Spleen (tissue), 11 donors: ENCODE measurements at regions not wholly inside any gene's neighbourhood (a gene's known extent, or its start where the extent isn't known, plus 50 kb on each side); places are given as distances from the start of the nearest gene placed in this dataset.

Source experiments
- DNase-seq: peaks from one replicate; pipeline ENCODE4 v3.0.0-alpha.2; 2020
- H3K27ac ChIP-seq, 8 donors: fragments of 200-600 bp; sonication (generic) in 7 of 8; 1 replicate in 4 of 8; 2 replicates in 4 of 8; pipeline versions ENCODE4 v1.5.0 to v1.8.0; 2016 to 2021; ENCODE audit warnings: inconsistent platforms in 4 of 8, mild to moderate bottlenecking in 4 of 8, moderate library complexity in 1 of 8
- H3K27me3 ChIP-seq, 7 donors: fragments of 200-600 bp; sonication (generic) in 6 of 7; replicated peaks in 1 of 7; 1 replicate in 4 of 7; 2 replicates in 3 of 7; pipeline versions ENCODE4 v1.5.0 to v1.8.0; 2016 to 2021; ENCODE audit warnings: inconsistent platforms in 3 of 7, mild to moderate bottlenecking in 1 of 7
- H3K36me3 ChIP-seq, 6 donors: fragments of 200-600 bp; sonication (generic) in 5 of 6; 1 replicate in 4 of 6; 2 replicates in 2 of 6; pipeline versions ENCODE4 v1.5.0 to v1.8.0; 2016 to 2021; ENCODE audit warnings: inconsistent platforms in 2 of 6
- H3K4me1 ChIP-seq, 6 donors: fragments of 200-600 bp; sonication (generic) in 5 of 6; 1 replicate in 3 of 6; 2 replicates in 3 of 6; pipeline versions ENCODE4 v1.5.0 to v1.8.0; 2016 to 2021; ENCODE audit warnings: inconsistent platforms in 3 of 6
- H3K4me3 ChIP-seq, 8 donors: fragments of 200-600 bp; sonication (generic) in 7 of 8; 1 replicate in 4 of 8; 2 replicates in 4 of 8; pipeline versions ENCODE4 v1.5.0 to v1.8.0; 2016 to 2021; ENCODE audit warnings: inconsistent platforms in 4 of 8, mild to moderate bottlenecking in 4 of 8, moderate library complexity in 2 of 8
- H3K9me3 ChIP-seq, 8 donors: fragments of 200-600 bp; sonication (generic) in 7 of 8; 1 replicate in 4 of 8; 2 replicates in 4 of 8; pipeline versions ENCODE4 v1.5.0 to v1.8.0; 2016 to 2021; ENCODE audit warnings: inconsistent platforms in 4 of 8
- POLR2A ChIP-seq, 3 donors: fragments of 450-650 bp; IDR thresholded peaks; one replicate each; pipeline ENCODE4 v1.5.1; 2017; ENCODE audit warnings: antibody characterized with exemption in 3 of 3, mild to moderate bottlenecking in 1 of 3
- POLR2AphosphoS5 ChIP-seq, 3 donors: sonication (generic); formaldehyde crosslinking; IDR thresholded peaks; one replicate each; pipeline ENCODE4 v1.5.1; 2017; ENCODE audit warnings: antibody characterized with exemption in 3 of 3
- WGBS, 5 donors: extraction: QIAGEN DNeasy Blood & Tissue Kit in 3 of 5; methylation state at CpG; one replicate each; pipeline versions ENCODE4 v1.1.5 to v1.1.7; 2013 to 2018; 5-methylcytosine and 5-hydroxymethylcytosine counted together
- intact Hi-C: fragments of 100-400 bp; cut with DNase I; formaldehyde crosslinking; loops from one replicate; pipeline ENCODE4 v1.15.0; 2023; ENCODE audit warnings: low total_unique reads
- TF ChIP-seq, protein P1 (sequence below), 11 experiments: fragments of 200-600 bp in 7 of 11; fragments of 450-650 bp in 4 of 11; sonication (generic) in 4 of 11; IDR thresholded peaks in 8 of 11; conservative IDR thresholded peaks in 3 of 11; 1 replicate in 7 of 11; 2 replicates in 4 of 11; pipeline versions ENCODE4 v1.4.0 to v1.8.0; 2016 to 2021; ENCODE audit warnings: antibody characterized with exemption in 11 of 11, inconsistent platforms in 4 of 11, mild to moderate bottlenecking in 1 of 11
- donor health status: healthy with polysubstance abuse.
- donor health status: DM: no; HTN: no; CAD: no; lungs with moderate emphysema.
- donor health status: DM: no; HTN: no; CAD: no.
- donor health status: Bipolar disorder and iron deficiency.
- donor health status: healthy.
- donor health status: DM: no; HTN: no; CAD: no.
- donor health status: DM: yes; HTN: yes; CAD: no.

GRCh38 chr9:26748449-26749058 is 144.0 kb downstream of the CAAP1 start:
- H3K27ac ChIP-seq, result no peak overlapping the region
- intact Hi-C loops, result loop anchor here (10.0 kb wide), 2 partner anchors 106 to 526 kb away; no protein-coding TSS in a partner anchor
- no peak for DNase-seq
- no peak overlapping the region for H3K4me3 ChIP-seq
- TF ChIP-seq POLR2A (IDR thresholded peaks at IDR 0.05) (no peak), POLR2AphosphoS5 (IDR thresholded peaks at IDR 0.05) (no peak)
- TF ChIP-seq, protein P1, sequence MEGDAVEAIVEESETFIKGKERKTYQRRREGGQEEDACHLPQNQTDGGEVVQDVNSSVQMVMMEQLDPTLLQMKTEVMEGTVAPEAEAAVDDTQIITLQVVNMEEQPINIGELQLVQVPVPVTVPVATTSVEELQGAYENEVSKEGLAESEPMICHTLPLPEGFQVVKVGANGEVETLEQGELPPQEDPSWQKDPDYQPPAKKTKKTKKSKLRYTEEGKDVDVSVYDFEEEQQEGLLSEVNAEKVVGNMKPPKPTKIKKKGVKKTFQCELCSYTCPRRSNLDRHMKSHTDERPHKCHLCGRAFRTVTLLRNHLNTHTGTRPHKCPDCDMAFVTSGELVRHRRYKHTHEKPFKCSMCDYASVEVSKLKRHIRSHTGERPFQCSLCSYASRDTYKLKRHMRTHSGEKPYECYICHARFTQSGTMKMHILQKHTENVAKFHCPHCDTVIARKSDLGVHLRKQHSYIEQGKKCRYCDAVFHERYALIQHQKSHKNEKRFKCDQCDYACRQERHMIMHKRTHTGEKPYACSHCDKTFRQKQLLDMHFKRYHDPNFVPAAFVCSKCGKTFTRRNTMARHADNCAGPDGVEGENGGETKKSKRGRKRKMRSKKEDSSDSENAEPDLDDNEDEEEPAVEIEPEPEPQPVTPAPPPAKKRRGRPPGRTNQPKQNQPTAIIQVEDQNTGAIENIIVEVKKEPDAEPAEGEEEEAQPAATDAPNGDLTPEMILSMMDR (IDR thresholded peaks at IDR 0.05 in 8 of 11, conservative IDR thresholded peaks at IDR 0.05 in 3 of 11), result no peak
- no peaks in the 10 kb centered on the region for H3K27me3 ChIP-seq
- H3K4me1 ChIP-seq, result peaks cover 0 to 6% (median 0%) of the 10 kb centered on the region in 6 donors
- WGBS, 5 donors, result 67 to 90% (median 74%) methylated on average over 4 of the region's 4 CpGs
- no peaks in the 10 kb centered on the region for H3K9me3 ChIP-seq
- no peaks in the 10 kb centered on the region for H3K36me3 ChIP-seq

GRCh38 chr9:26747611-26748010 is 145.0 kb downstream of the CAAP1 start:
- intact Hi-C loops, result loop anchor here (10.0 kb wide), 2 partner anchors 107 to 527 kb away; no protein-coding TSS in a partner anchor
- Histone ChIP-seq H3K27me3 (no peaks in the 10 kb centered on the region), H3K4me3 (no peak overlapping the region), H3K36me3 (no peaks in the 10 kb centered on the region), H3K9me3 (no peaks in the 10 kb centered on the region), H3K27ac (no peak overlapping the region), H3K4me1 (peaks cover 0 to 6% (median 0%) of the 10 kb centered on the region in 6 donors)
- TF ChIP-seq POLR2A (IDR thresholded peaks at IDR 0.05) (no peak), POLR2AphosphoS5 (IDR thresholded peaks at IDR 0.05) (no peak)
- TF ChIP-seq, protein P1 (IDR thresholded peaks at IDR 0.05 in 8 of 11, conservative IDR thresholded peaks at IDR 0.05 in 3 of 11), result no peak
- 80 to 93% (median 84%) methylated on average over 4 of the region's 4 CpGs for WGBS, 5 donors
- no peak for DNase-seq

GRCh38 chr9:26746357-26747072 is 146.1 kb downstream of the CAAP1 start:
- Histone ChIP-seq H3K36me3 (no peaks in the 10 kb centered on the region), H3K27ac (no peak overlapping the region), H3K27me3 (no peaks in the 10 kb centered on the region), H3K9me3 (no peaks in the 10 kb centered on the region), H3K4me3 (no peak overlapping the region), H3K4me1 (peaks cover 0 to 6% (median 0%) of the 10 kb centered on the region in 6 donors)
- TF ChIP-seq, protein P1 (IDR thresholded peaks at IDR 0.05 in 8 of 11, conservative IDR thresholded peaks at IDR 0.05 in 3 of 11), result no peak
- no peak for TF ChIP-seq POLR2A (IDR thresholded peaks at IDR 0.05)
- no peak for TF ChIP-seq POLR2AphosphoS5 (IDR thresholded peaks at IDR 0.05)
- DNase-seq, result no peak
- 76 to 87% (median 84%) methylated on average over 4 of the region's 4 CpGs for WGBS, 5 donors
- intact Hi-C loops, result loop anchor here (10.0 kb wide), 2 partner anchors 108 to 528 kb away; no protein-coding TSS in a partner anchor

- intact Hi-C loops, result loop anchor here (10.0 kb wide), 2 partner anchors 110 to 530 kb away; no protein-coding TSS in a partner anchor
- H3K27me3 ChIP-seq, result no peaks in the 10 kb centered on the region
- 88 to 93% (median 92%) methylated on average over 4 of the region's 4 CpGs for WGBS, 5 donors
- no peaks in the 10 kb centered on the region for H3K36me3 ChIP-seq
- no peak overlapping the region for H3K27ac ChIP-seq
- no peak for DNase-seq
- peaks cover 0 to 2% (median 0%) of the 10 kb centered on the region in 8 donors for H3K9me3 ChIP-seq
- peaks cover 0 to 6% (median 0%) of the 10 kb centered on the region in 6 donors for H3K4me1 ChIP-seq
- H3K4me3 ChIP-seq, result no peak overlapping the region
- TF ChIP-seq POLR2A (IDR thresholded peaks at IDR 0.05) (no peak), POLR2AphosphoS5 (IDR thresholded peaks at IDR 0.05) (no peak)
- TF ChIP-seq, protein P1 (IDR thresholded peaks at IDR 0.05 in 8 of 11, conservative IDR thresholded peaks at IDR 0.05 in 3 of 11), result no peak
These were observed 147.5 kb downstream of the CAAP1 start for GRCh38 chr9:26745111-26745510.
